Stimulated activated CD8-positive, alpha-beta memory T cell treated with anti-CD3 and anti-CD28 coated beads, Interleukin-2, amount 100 ng/mL, for 48 hours (primary cell): ENCODE measurements at regions not wholly inside any gene's neighbourhood (a gene's known extent, or its start where the extent isn't known, plus 50 kb on each side); places are given as distances from the start of the nearest gene placed in this dataset.

Experiments
- DNase-seq, 2 donors: peaks; one replicate each; pipeline ENCODE4 v3.0.0-alpha.2; 2020; ENCODE audit warnings: low read depth in 2 of 2

- DNase-seq: no peak
These were observed 49.8 kb downstream of the PLCE1 start for GRCh38 chr10:94043431-94043990.

GRCh38 chr10:94046098-94046497 lies 52.4 kb downstream of the PLCE1 start:
- no peak for DNase-seq

- DNase-seq: no peak
These were observed 53.6 kb downstream of the PLCE1 start for GRCh38 chr10:94047293-94047692.

- DNase-seq: no peak
These were observed 56.2 kb downstream of the PLCE1 start for GRCh38 chr10:94049911-94050310.

GRCh38 chr10:94052281-94052680 lies 58.5 kb downstream of the PLCE1 start:
- no peak for DNase-seq

GRCh38 chr10:94052866-94053791 lies 59.4 kb downstream of the PLCE1 start:
- DNase-seq: no peak

GRCh38 chr10:94059178-94059883 lies 65.6 kb downstream of the PLCE1 start:
- no peak for DNase-seq

- no peak for DNase-seq
These were observed 67.3 kb downstream of the PLCE1 start for GRCh38 chr10:94061026-94061425.

- no peak for DNase-seq
These were observed 68.9 kb downstream of the PLCE1 start for GRCh38 chr10:94062611-94063010.

GRCh38 chr10:94065362-94065761 lies 71.6 kb downstream of the PLCE1 start:
- no peak for DNase-seq

GRCh38 chr10:94065787-94066186 lies 72.1 kb downstream of the PLCE1 start:
- DNase-seq: no peak

GRCh38 chr10:94066411-94066810 lies 72.7 kb downstream of the PLCE1 start:
- no peak for DNase-seq

GRCh38 chr10:94069884-94070283 lies 76.2 kb downstream of the PLCE1 start:
- DNase-seq: no peak

- no peak for DNase-seq
These were observed 80.7 kb downstream of the PLCE1 start for GRCh38 chr10:94074462-94074861.

GRCh38 chr10:94075506-94075905 lies 81.8 kb downstream of the PLCE1 start:
- DNase-seq: no peak

GRCh38 chr10:94076325-94076841 lies 82.7 kb downstream of the PLCE1 start:
- no peak for DNase-seq

- DNase-seq: no peak
These were observed 83.3 kb downstream of the PLCE1 start for GRCh38 chr10:94077042-94077441.

GRCh38 chr10:94080108-94080507 lies 86.4 kb downstream of the PLCE1 start:
- DNase-seq: no peak

GRCh38 chr10:94083662-94084265 lies 90.0 kb downstream of the PLCE1 start:
- DNase-seq: no peak

GRCh38 chr10:94084344-94084743 lies 90.6 kb downstream of the PLCE1 start:
- DNase-seq: no peak

GRCh38 chr10:94085288-94085687 lies 91.6 kb downstream of the PLCE1 start:
- no peak for DNase-seq
